ENCODE measurements at regions not wholly inside any gene's neighbourhood (a gene's known extent, or its start where the extent isn't known, plus 50 kb on each side); places are given as distances from the start of the nearest gene placed in this dataset.
"Not testable (repeated sequence)": the region's sequence is repeated elsewhere in the genome, so short reads cannot be mapped to it uniquely, and the experiment has no call there.

DNA sequence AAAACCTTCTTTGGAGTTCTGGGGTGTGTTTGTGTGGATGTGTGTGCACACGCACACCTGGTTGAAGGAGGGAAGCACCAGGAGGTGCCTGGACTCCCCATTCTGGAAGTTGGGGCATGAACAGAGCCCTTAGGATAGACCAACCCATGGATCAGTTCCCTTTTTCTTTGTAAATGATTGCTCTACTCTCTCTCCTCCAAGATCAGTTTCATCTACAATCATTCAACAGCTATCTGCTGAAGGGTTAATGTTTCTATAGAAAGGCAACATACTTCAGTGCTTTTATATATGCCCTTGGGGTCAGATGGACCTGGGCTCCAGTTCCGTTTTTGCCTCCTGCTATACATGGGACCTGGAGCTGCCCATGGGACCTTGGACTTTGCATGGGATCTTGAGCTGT is 352.1 kb upstream of the CFAP20DC start:
- DNase-seq: no peak

- no peak for DNase-seq
Measured at GRCh38 chr3:59392116-59392515, 342.3 kb upstream of the CFAP20DC start.

DNA sequence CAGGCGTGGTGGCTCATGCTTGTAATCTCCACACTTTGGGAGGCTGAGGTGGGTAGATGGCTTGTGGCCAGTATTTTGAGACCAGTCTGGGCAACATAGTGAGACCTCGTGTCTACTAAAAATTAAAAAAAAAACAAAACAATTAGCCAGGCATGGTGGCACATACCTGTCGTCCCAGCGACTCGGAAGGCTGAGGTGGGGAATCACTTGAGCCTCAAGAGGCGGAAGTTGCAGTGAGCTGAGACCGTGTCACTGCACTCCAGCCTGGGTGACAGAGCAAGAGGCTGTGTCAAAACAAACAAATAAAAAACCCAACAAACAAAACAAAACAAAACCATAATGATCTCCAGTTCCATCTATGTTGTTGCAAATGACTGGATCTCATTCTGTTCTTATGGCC is 341.3 kb upstream of the CFAP20DC start:
- DNase-seq: no peak

DNA sequence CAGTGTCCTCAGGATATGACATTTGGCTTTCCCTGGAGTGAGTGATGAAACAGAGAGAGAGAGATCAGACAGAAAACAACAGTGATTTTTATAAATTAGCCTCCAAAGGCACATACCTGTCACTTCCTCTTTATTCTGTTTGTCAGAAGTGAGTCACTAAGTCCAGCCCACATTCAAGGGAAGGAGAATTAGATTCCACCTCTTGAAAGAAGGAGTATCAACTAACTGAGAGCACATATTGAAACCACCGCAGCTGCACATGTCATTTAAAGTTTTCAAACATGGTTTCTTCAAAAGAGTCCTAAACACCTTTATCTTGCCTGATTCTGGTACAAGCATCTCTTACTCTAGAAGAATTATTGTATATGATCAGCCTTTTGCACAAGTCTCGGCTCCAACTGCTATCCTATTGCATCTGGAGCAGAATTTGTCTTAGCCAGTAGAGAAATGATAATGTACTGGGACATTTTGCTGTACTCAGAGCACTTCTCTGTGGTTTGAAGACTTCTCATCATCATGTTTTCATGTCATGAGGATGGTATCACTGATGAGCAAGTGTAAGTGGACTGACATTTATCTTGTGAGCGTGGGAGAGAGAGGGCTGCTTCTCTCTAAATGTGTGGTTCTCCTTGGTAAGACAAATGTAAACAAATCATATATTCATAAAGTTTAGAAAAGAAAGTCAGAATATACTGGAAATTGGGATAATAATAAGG is 338.9 kb upstream of the CFAP20DC start:
- DNase-seq: no peak

DNA sequence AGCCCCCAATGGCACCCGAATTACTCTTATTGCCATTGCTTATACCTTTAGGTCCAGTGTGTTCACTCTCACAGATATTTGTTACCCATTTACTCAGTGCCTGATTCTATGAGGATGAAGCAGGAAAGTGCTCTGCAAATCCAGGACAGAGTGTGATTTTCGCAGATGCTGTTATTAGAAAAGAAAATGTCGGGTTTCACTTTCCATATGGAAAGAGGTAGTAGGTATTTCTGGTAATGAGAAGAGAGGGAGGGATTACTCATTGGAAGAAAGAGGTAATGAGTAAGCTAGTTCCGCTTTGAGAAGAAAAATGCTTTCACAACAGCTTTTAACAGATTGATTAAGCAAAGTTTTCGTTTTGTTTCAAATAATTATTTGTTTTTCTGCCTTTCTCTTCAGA is 336.3 kb upstream of the CFAP20DC start:
- no peak for DNase-seq

DNA sequence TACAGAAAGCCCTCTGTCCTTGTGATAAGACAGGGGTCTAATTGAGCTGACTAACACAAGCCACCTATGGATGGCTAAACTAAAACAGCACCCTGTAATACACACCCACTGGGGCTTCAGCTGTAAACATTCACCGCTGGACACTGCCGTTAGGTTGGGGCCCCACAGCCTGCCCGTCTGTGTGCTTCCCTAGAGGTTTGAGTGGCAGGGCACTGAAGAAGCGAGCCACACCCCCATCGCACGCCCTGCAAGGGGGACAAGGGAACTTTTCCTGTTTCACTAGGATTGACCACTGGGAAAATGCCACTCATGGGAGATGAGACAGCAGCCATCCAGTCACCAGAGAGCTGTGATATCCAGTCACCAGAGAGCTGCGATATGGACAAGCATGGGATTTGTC is 335.7 kb upstream of the CFAP20DC start:
- no peak for DNase-seq

- no peak for DNase-seq
Measured at GRCh38 chr3:59381282-59381681, 331.5 kb upstream of the CFAP20DC start.

DNA sequence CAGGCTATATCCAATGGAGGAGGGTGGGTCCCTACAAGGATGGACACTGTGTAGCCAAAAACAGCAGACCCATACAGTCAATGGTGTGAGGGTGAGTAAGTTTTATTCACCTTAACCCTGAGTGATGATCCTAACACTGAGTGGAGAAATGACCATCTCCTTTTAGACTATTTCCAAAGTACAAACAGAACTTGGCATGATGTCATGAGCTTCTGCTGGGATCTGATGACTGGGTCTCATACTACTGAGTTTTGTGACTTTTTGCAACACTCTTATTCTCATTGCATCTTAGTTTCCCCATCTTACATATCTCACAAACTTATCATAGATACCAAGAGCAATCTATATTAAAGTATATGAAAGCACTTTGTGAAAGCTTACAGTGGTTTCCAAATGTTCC is 330.3 kb upstream of the CFAP20DC start:
- no peak for DNase-seq

- no peak for DNase-seq
Measured at GRCh38 chr3:59374818-59375211, 325.0 kb upstream of the CFAP20DC start.

DNA sequence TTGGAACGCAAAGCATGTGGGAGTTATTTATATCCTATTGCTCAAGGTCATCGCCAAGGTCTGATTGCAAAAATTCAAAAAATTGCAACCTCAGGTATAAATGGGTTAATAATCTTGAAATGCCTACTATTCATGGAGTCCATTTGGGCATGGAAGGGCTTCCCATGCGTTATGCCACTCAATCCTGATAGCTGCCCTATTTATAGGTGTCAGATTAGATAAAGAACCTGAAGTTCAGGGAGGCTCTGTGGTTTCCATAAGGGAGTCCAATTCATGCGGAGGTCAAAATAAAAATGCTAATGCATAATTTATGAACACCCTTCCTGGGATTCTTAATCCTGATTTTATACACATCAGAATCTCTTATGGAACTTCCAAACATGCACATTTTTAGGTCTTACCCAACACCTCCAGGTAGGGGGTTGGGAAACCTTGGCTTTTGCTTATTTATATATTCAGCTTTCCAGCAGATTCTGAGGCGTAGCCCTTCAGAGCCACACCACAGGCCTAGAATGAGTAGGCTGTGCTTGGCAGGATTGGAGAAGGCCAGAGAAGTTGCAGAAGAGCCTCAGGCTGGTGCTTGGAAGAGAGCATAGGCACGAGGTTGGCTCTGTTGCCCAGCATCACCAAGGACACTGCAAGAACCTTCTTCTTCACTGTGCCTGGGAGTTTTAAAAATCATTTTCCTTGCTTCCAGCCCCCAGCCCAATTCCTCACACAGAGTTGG is 324.4 kb upstream of the CFAP20DC start:
- DNase-seq: no peak

DNA sequence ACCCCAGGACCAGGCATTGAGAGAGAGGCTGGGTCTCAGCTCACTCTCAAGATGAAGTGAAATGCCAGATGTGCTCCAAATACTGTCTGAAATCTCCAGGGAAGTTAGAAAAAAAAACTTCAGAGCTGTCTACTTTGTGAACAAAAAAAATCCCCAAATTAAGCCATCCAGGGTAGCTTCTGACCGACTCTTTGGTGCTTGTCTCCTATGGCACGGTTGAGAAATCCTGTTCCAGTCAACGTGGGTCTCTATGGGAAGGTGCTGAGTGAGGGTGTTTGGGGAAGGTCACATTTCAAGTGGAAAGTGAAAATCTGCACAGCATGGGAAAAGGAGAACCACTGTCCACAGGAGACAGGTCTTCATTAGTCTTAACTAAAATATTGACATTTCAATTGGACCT is 322.5 kb upstream of the CFAP20DC start:
- no peak for DNase-seq

DNA sequence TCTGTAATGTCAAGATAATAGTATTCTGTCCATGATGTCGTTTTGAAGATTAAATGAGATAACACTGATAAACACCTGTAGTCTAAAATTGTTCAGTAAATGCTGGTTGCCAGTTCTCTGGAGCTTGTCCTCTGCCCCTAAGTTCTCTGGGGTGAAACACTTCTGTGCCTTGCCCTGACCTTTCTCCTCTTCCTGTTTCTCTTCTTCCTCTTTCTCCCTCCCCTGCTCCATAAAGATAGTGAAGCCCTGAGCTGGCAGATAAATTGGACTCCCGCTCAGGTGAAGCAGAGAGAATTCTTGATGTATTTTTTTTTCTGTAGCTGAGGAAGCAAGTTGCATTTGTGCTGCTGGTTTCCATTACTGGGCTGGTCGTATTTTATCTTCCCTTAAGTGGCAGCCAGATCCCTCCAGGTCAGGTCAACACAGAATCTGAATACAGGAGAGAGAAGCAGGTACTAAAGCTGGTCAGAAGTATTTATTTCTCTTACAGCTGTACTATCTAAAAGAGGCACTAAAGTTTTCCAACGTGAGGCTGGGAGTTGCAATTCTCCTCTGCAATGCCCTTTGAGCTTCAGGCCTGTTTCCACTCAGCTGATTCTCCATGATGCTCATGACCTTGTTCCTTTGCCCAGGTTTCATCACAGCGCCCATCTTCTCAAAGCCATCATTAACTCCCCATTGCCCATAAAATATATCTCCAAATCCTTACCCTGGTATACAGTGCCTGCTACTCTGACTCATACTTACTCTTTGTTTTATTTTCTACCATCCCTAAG is 319.3 kb upstream of the CFAP20DC start:
- no peak for DNase-seq

DNA sequence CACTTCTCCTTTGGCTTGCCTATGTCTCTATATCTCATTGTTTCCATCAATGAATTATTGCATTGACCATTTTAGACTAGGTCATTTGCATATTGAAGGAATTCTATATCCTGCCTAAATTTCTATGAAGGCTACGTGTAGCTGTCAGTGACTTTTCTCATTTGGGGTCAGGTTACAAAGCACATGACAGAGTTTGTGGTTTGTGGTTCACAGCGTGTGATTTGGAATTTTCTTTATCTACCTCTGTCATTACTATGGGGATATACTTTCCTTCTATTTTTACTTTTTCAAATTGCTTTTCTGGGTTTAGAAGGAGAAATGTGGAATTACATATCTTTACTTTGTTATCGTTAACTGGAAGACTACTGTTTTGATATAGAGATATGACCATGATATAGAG is 317.3 kb upstream of the CFAP20DC start:
- DNase-seq: no peak

GRCh38 chr3:59366218-59366617 is 316.4 kb upstream of the CFAP20DC start:
- DNase-seq: no peak

DNA sequence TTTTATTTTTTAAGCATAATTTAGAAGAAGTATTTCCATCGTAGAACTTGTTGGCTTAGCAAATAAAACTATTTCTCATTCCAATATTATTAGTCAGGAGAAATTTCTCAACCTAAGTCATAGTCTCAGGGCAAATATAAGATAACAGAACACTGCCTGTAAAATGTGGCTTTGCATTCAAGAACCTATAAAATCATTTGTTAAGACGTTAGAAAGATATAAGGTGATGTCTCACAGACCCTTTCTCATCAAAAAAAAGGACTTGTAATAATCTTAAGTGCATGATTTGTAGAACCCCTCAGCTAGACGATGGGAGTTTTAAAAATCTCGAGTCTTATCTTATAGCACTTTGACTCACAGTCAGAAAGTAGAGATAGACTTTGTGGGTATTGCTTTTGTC is 314.7 kb upstream of the CFAP20DC start:
- no peak for DNase-seq

DNA sequence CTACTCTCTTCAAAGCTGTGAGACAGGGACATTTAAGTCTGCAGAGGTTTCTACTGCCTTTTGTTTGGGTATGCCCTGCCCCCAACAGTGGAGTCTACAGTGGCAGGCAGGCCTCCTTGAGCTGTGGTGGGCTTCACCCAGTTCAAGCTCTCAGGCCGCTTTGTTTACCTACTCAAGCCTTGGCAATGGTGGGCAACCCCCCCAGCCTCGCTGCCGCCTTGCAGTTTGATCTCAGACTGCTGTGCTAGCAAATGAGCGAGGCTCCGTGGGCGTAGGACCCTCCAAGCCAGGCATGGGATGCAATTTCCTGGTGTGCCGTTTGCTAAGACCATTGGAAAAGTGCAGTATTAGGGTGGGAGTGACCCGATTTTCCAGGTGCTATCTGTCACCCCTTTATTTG is 310.5 kb upstream of the CFAP20DC start:
- not testable (repeated sequence) for DNase-seq

- DNase-seq: no peak
Measured at GRCh38 chr3:59341459-59341858, 291.6 kb upstream of the CFAP20DC start.

DNA sequence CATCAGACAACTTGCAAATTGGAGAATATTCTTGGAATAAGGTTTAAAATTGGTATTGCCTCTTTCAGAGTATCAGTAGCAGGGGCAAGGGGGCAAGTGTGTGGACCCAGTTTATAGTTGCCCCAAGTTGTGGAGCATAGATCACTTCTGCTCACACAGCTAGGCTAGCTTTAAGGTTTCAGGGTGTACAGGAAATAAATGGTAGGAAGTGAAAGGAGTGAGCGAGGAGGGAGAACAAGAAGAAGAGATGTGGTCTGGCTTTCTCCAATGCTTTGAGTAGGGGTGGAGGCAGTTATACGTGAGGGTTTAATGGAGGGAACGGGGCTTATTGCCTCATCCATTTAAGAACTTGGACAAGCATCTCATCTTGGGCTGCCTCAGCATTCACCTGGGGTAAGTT is 290.0 kb upstream of the CFAP20DC start:
- no peak for DNase-seq

- DNase-seq: no peak
Measured at GRCh38 chr3:59338934-59339333, 289.1 kb upstream of the CFAP20DC start.

DNA sequence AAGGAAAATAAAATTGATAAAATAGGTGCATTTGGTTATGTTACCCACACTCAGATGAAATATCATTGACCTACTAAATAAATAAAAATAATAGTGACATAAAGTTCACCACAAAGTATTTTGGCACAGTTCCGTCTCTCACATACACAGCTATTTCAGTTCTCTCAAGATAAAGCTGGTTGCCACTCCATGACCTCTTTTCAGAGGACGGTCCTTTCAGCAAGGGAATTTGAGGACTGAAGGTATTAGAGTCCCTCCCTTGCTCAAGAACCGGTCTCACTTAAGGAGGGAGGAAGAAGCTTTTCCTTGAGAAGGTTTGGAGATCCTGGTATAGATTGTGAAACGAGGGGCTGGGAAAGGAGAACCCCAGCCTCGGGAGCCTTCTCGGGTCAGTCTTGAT is 285.5 kb upstream of the CFAP20DC start:
- DNase-seq: no peak

DNA sequence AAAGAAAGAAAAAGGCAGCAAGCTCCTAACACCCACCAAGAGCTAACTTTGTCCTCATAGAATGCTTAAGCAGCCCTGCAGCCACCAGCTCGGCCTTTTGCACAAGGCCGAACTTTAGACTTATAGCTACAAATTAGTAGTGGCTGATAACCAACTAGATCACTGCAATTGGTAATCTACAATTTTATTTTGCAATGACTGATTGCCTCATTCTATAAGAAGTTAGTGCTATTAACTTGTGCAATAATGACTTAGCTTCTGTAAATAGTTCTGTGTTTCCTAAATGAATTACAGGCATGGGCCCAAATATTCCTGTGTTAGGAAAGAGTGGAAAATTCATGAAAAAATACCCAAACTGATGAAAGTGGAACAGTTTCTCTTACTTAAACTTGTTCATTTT is 284.8 kb upstream of the CFAP20DC start:
- DNase-seq: no peak

DNA sequence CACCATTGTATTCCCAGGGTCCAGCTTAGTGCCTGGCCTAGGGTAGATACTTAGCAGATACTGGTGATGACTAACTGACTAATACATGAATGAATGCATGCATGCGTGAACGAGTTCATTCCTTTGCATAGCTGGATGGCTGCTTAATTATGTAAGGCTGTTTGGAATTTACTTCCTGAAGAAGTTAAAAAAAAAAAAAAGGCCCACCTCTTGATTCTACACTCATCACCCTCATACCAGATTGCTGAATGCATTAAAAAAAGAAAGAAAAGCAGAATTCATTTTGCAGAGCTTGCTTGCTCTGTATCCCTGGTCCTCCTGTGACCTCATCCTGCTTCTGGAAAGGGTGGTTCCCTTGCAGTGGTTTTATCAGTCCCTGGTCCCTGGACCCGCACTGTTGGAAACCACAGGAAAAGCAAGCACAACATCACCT is 277.6 kb upstream of the CFAP20DC start:
- DNase-seq: no peak

- DNase-seq: no peak
Measured at GRCh38 chr3:59326246-59327024, 276.6 kb upstream of the CFAP20DC start.

All from NCI-H1436 (cell line).